Spleen (tissue), 11 donors: ENCODE measurements at regions not wholly inside any gene's neighbourhood (a gene's known extent, or its start where the extent isn't known, plus 50 kb on each side); places are given as distances from the start of the nearest gene placed in this dataset.

ENCODE experiments used
- DNase-seq: peaks from one replicate; pipeline ENCODE4 v3.0.0-alpha.2; 2020
- H3K27ac ChIP-seq, 8 donors: fragments of 200-600 bp; sonication (generic) in 7 of 8; 1 replicate in 4 of 8; 2 replicates in 4 of 8; pipeline versions ENCODE4 v1.5.0 to v1.8.0; 2016 to 2021; ENCODE audit warnings: inconsistent platforms in 4 of 8, mild to moderate bottlenecking in 4 of 8, moderate library complexity in 1 of 8
- H3K27me3 ChIP-seq, 7 donors: fragments of 200-600 bp; sonication (generic) in 6 of 7; replicated peaks in 1 of 7; 1 replicate in 4 of 7; 2 replicates in 3 of 7; pipeline versions ENCODE4 v1.5.0 to v1.8.0; 2016 to 2021; ENCODE audit warnings: inconsistent platforms in 3 of 7, mild to moderate bottlenecking in 1 of 7
- H3K36me3 ChIP-seq, 6 donors: fragments of 200-600 bp; sonication (generic) in 5 of 6; 1 replicate in 4 of 6; 2 replicates in 2 of 6; pipeline versions ENCODE4 v1.5.0 to v1.8.0; 2016 to 2021; ENCODE audit warnings: inconsistent platforms in 2 of 6
- H3K4me1 ChIP-seq, 6 donors: fragments of 200-600 bp; sonication (generic) in 5 of 6; 1 replicate in 3 of 6; 2 replicates in 3 of 6; pipeline versions ENCODE4 v1.5.0 to v1.8.0; 2016 to 2021; ENCODE audit warnings: inconsistent platforms in 3 of 6
- H3K4me3 ChIP-seq, 8 donors: fragments of 200-600 bp; sonication (generic) in 7 of 8; 1 replicate in 4 of 8; 2 replicates in 4 of 8; pipeline versions ENCODE4 v1.5.0 to v1.8.0; 2016 to 2021; ENCODE audit warnings: inconsistent platforms in 4 of 8, mild to moderate bottlenecking in 4 of 8, moderate library complexity in 2 of 8
- H3K9me3 ChIP-seq, 8 donors: fragments of 200-600 bp; sonication (generic) in 7 of 8; 1 replicate in 4 of 8; 2 replicates in 4 of 8; pipeline versions ENCODE4 v1.5.0 to v1.8.0; 2016 to 2021; ENCODE audit warnings: inconsistent platforms in 4 of 8
- CTCF ChIP-seq, 11 experiments: fragments of 200-600 bp in 7 of 11; fragments of 450-650 bp in 4 of 11; sonication (generic) in 4 of 11; IDR thresholded peaks in 8 of 11; conservative IDR thresholded peaks in 3 of 11; 1 replicate in 7 of 11; 2 replicates in 4 of 11; pipeline versions ENCODE4 v1.4.0 to v1.8.0; 2016 to 2021; ENCODE audit warnings: antibody characterized with exemption in 11 of 11, inconsistent platforms in 4 of 11, mild to moderate bottlenecking in 1 of 11
- POLR2A ChIP-seq, 3 donors: fragments of 450-650 bp; IDR thresholded peaks; one replicate each; pipeline ENCODE4 v1.5.1; 2017; ENCODE audit warnings: antibody characterized with exemption in 3 of 3, mild to moderate bottlenecking in 1 of 3
- POLR2AphosphoS5 ChIP-seq, 3 donors: sonication (generic); formaldehyde crosslinking; IDR thresholded peaks; one replicate each; pipeline ENCODE4 v1.5.1; 2017; ENCODE audit warnings: antibody characterized with exemption in 3 of 3
- WGBS, 5 donors: extraction: QIAGEN DNeasy Blood & Tissue Kit in 3 of 5; methylation state at CpG; one replicate each; pipeline versions ENCODE4 v1.1.5 to v1.1.7; 2013 to 2018; 5-methylcytosine and 5-hydroxymethylcytosine counted together
- intact Hi-C: fragments of 100-400 bp; cut with DNase I; formaldehyde crosslinking; loops from one replicate; pipeline ENCODE4 v1.15.0; 2023; ENCODE audit warnings: low total_unique reads
- donor health status: healthy with polysubstance abuse.
- donor health status: DM: no; HTN: no; CAD: no; lungs with moderate emphysema.
- donor health status: DM: no; HTN: no; CAD: no.
- donor health status: Bipolar disorder and iron deficiency.
- donor health status: healthy.
- donor health status: DM: no; HTN: no; CAD: no.
- donor health status: DM: yes; HTN: yes; CAD: no.

DNA sequence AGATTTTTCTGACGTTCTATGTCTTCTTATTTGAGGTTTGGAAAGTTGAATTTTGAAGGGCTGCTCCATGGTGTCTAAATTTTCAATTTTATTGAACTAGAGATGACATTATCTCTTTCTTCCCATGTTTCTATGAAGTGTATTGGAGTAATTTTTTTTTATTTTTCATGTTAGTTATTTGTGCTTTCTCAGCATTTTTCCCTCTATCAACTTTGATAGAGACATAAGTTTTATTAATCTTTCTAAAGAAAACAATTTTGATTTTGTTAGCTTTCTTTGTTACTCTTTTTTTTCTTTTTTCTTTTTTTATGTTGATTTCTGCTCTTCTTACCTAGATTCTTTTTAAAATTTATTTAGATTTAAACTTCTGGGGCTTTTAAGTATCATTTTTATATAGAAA is 1694.8 kb downstream of the PCDH9 start:
- WGBS, 5 donors, result 63 to 86% (median 76%) methylated on average over 1 of the region's 1 CpG
- no peaks in the 10 kb centered on the region for H3K36me3 ChIP-seq
- intact Hi-C loops, result no loop called here
- no peak for TF ChIP-seq POLR2AphosphoS5 (IDR thresholded peaks at IDR 0.05)
- TF ChIP-seq CTCF (IDR thresholded peaks at IDR 0.05 in 8 of 11, conservative IDR thresholded peaks at IDR 0.05 in 3 of 11), result no peak
- no peak for TF ChIP-seq POLR2A (IDR thresholded peaks at IDR 0.05)
- H3K27ac ChIP-seq, result no peak overlapping the region
- DNase-seq, result no peak
- H3K9me3 ChIP-seq, result peaks cover 0 to 12% (median 0%) of the 10 kb centered on the region in 8 donors
- no peaks in the 10 kb centered on the region for H3K27me3 ChIP-seq
- H3K4me1 ChIP-seq, result no peaks in the 10 kb centered on the region
- H3K4me3 ChIP-seq, result no peak overlapping the region

DNA sequence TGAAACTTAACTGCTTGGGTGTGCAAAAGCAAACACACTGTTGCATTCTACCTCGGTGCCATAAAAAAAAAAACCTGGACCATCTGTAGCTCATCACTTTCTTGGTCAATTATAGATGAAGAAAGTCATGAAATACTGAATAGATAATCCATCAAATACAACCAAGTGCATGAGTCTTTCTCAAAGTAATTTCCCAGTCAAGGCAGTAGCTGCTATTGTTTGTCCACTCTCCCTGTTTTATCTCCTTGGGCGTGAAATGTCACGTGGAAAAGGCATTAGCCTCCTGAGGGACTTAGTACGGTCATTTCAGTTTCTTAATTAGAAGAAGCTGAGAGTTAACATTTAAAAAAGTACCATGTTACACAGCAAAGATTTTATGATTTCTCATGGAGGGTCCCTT is 1697.9 kb downstream of the PCDH9 start:
- Histone ChIP-seq H3K9me3 (no peaks in the 10 kb centered on the region), H3K4me1 (no peaks in the 10 kb centered on the region), H3K4me3 (no peak overlapping the region), H3K27me3 (no peaks in the 10 kb centered on the region), H3K36me3 (no peaks in the 10 kb centered on the region), H3K27ac (no peak overlapping the region)
- intact Hi-C loops, result no loop called here
- no peak for TF ChIP-seq CTCF (IDR thresholded peaks at IDR 0.05 in 8 of 11, conservative IDR thresholded peaks at IDR 0.05 in 3 of 11)
- no peak for TF ChIP-seq POLR2A (IDR thresholded peaks at IDR 0.05)
- no peak for TF ChIP-seq POLR2AphosphoS5 (IDR thresholded peaks at IDR 0.05)
- 79 to 91% (median 83%) methylated on average over 4 of the region's 4 CpGs for WGBS, 5 donors
- no peak for DNase-seq

- no peaks in the 10 kb centered on the region for H3K4me1 ChIP-seq
- intact Hi-C loops, result no loop called here
- H3K27ac ChIP-seq, result no peak overlapping the region
- no peak overlapping the region for H3K4me3 ChIP-seq
- peaks cover 0 to 2% (median 0%) of the 10 kb centered on the region in 8 donors for H3K9me3 ChIP-seq
- TF ChIP-seq CTCF (IDR thresholded peaks at IDR 0.05 in 8 of 11, conservative IDR thresholded peaks at IDR 0.05 in 3 of 11) (no peak), POLR2AphosphoS5 (IDR thresholded peaks at IDR 0.05) (no peak), POLR2A (IDR thresholded peaks at IDR 0.05) (no peak)
- no peaks in the 10 kb centered on the region for H3K27me3 ChIP-seq
- DNase-seq, result no peak
- WGBS, 5 donors, result 56 to 79% (median 61%) methylated on average over 2 of the region's 2 CpGs
- no peaks in the 10 kb centered on the region for H3K36me3 ChIP-seq
Measured at GRCh38 chr13:65530688-65531087, 1699.4 kb downstream of the PCDH9 start.

DNA sequence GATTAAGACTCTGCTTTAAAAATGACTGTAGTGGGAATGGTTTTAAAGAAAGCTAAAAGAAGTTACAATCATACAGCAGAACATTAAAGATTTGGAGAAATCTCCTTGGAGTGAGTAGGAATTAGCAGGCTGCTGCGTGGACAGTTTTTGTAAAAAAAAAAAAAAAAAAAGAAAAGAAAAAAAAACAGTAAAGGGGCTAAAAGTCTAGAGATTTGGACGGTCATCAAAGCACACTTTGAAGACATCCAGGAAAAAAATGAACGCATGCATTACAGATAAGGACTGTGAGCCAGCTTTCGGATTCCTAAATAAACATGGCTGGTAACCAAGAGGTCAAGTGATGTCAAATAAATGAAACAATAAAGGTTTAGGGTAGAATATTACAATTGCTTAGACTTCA is 1700.6 kb downstream of the PCDH9 start:
- Histone ChIP-seq H3K27me3 (no peaks in the 10 kb centered on the region), H3K4me1 (no peaks in the 10 kb centered on the region), H3K36me3 (no peaks in the 10 kb centered on the region), H3K4me3 (no peak overlapping the region), H3K27ac (no peak overlapping the region), H3K9me3 (peaks cover 0 to 13% (median 2%) of the 10 kb centered on the region in 8 donors)
- no peak for TF ChIP-seq POLR2AphosphoS5 (IDR thresholded peaks at IDR 0.05)
- TF ChIP-seq CTCF (IDR thresholded peaks at IDR 0.05 in 8 of 11, conservative IDR thresholded peaks at IDR 0.05 in 3 of 11), result no peak
- TF ChIP-seq POLR2A (IDR thresholded peaks at IDR 0.05), result no peak
- 55 to 72% (median 65%) methylated on average over 4 of the region's 4 CpGs for WGBS, 5 donors
- no peak for DNase-seq
- intact Hi-C loops, result no loop called here
